Activated CD4-positive, alpha-beta T cell treated with anti-CD3 and anti-CD28 coated beads for 36 hours (primary cell): ENCODE measurements at regions not wholly inside any gene's neighbourhood (a gene's known extent, or its start where the extent isn't known, plus 50 kb on each side); places are given as distances from the start of the nearest gene placed in this dataset.

ENCODE experiments used
- ATAC-seq: fragments of 200-7000 bp; cut with Tn5 transposase; one replicate; pipeline ENCODE4 v1.10.0; 2021; ENCODE audit warnings: mild to moderate bottlenecking, moderate library complexity
- CTCF ChIA-PET: fragments of 350-600 bp; sonication (Branson Sonifier 250); formaldehyde crosslinking; loops from one replicate; lab custom pipeline; 2021; ENCODE audit warnings: antibody characterized with exemption; lab: Charles Lee
- POLR2A ChIA-PET: fragments of 350-600 bp; sonication (Branson Sonifier 250); formaldehyde crosslinking; loops from one replicate; lab custom pipeline; 2021; ENCODE audit warnings: antibody characterized with exemption, inconsistent platforms; lab: Charles Lee
- DNase-seq: peaks from one replicate; pipeline ENCODE4 v3.0.0-alpha.2; 2020
- H3K27ac Mint-ChIP-seq: one replicate; pipeline ENCODE4 v1.8.0; 2021; ENCODE audit warnings: mixed read lengths
- H3K27me3 Mint-ChIP-seq: one replicate; pipeline ENCODE4 v1.8.0; 2021; ENCODE audit warnings: mixed read lengths
- H3K36me3 Mint-ChIP-seq: one replicate; pipeline ENCODE4 v1.8.0; 2021; ENCODE audit warnings: low read depth, mixed read lengths
- H3K4me1 Mint-ChIP-seq: one replicate; pipeline ENCODE4 v1.8.0; 2021; ENCODE audit warnings: mixed read lengths
- H3K4me3 Mint-ChIP-seq: one replicate; pipeline ENCODE4 v1.8.0; 2021; ENCODE audit warnings: mild to moderate bottlenecking, moderate library complexity, mixed read lengths
- H3K9me3 Mint-ChIP-seq: one replicate; pipeline ENCODE4 v1.8.0; 2021; ENCODE audit warnings: low read depth, mixed read lengths
- intact Hi-C, 2 experiments: fragments of 100-400 bp; cut with DNase I in 1 of 2; cut with micrococcal nuclease in 1 of 2; formaldehyde crosslinking; loops; one replicate each; pipeline versions ENCODE4 v1.14.2 to v1.15.1; 2022 to 2024; cut with DNase I, micrococcal nuclease

DNA sequence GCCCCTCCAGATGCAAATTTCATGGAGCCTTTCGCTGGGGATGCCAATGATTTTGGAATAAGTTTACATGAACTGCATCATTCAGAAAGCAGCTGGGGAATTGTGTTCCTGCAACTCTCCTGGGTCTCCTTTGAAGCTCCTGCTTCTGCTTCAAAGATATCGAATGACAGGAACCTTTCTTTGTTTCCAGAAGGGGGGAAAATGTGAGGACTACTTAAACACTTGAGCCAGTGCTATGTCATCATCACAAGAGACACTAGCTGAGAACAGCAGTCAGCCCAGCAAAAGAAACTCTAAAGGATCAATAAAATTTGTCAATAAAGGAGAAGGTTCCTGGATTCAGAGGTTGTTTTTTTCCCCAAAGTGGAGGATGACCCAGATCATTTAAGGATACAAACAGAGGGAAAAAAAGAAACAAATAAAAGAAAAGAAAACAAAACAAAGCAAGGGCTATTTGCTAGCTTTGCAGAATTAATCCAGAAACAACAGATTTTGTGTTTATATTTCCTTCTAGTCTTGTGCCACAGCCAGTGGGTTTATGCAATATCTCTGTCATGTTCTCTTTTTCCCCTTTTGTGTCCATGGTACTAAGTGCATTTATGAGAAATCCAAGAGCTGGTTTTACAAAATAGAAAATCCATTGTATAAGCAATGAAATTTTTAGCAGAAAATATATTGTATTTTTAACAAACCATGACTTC lies 463.7 kb downstream of the CDH2 start:
- intact Hi-C loops = no loop called here
- H3K9me3 Mint-ChIP-seq = peaks cover 14% of the 10 kb centered on the region
- no peak for DNase-seq
- CTCF ChIA-PET = interaction anchor here (0.7 kb wide), 1 partner anchor 484 kb away, joined by 4 read pairs; no protein-coding TSS in a partner anchor
- no peak for ATAC-seq
- no peaks in the 10 kb centered on the region for H3K4me1 Mint-ChIP-seq
- H3K27me3 Mint-ChIP-seq = no peaks in the 10 kb centered on the region
- H3K4me3 Mint-ChIP-seq = no peak overlapping the region
- H3K27ac Mint-ChIP-seq = no peak overlapping the region
- POLR2A ChIA-PET = no interaction called here
- H3K36me3 Mint-ChIP-seq = no peaks in the 10 kb centered on the region

DNA sequence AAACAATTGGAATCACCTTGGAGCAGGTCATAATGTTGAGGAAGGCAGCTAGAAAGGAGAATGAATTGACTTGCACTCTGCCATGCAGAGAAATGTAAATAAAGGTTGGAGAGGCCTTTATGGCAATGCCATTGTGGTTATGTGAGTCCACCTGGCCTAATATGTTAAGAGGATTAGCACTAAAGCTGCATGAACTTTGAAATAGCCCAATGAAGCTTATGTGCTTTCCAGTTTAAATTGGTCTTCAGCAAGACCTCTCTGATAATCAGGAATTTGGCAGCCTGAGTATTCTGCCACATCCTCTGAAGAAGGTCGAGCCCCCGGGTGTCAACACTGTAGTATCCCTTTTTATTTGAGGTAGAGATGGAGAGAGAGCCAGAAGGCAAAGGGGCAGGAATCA lies 464.9 kb downstream of the CDH2 start:
- Mint-ChIP-seq H3K4me1 (no peaks in the 10 kb centered on the region), H3K27ac (no peak overlapping the region), H3K36me3 (no peaks in the 10 kb centered on the region), H3K4me3 (no peak overlapping the region), H3K9me3 (peaks cover 14% of the 10 kb centered on the region), H3K27me3 (no peaks in the 10 kb centered on the region)
- POLR2A ChIA-PET = no interaction called here
- DNase-seq = no peak
- no peak for ATAC-seq
- CTCF ChIA-PET = interaction anchor here (1.0 kb wide), 1 partner anchor 8 kb away, joined by 5 read pairs; no protein-coding TSS in a partner anchor
- intact Hi-C loops = no loop called here

DNA sequence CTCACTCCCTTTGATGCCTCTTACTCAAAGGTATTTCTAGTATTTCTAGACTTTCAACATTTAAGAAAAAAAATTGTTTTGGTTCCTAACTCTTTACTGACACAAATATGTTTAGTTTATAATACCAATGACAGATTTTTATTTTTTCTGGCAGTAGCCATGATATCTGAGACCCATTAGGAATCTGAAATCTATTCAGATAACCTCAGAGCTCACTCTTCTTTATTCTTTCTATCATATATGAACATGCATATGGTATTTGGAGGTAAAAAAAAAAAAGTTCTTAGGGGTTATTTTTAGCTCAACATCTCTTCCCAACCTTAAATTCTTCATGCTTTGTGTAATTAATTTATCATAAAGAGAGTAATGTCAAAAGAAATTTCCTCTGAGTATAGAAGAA lies 465.5 kb downstream of the CDH2 start:
- CTCF ChIA-PET = interaction anchor here (1.0 kb wide), 1 partner anchor 8 kb away, joined by 5 read pairs; no protein-coding TSS in a partner anchor
- Mint-ChIP-seq H3K36me3 (no peaks in the 10 kb centered on the region), H3K4me3 (no peak overlapping the region), H3K4me1 (no peaks in the 10 kb centered on the region), H3K27ac (no peak overlapping the region), H3K27me3 (no peaks in the 10 kb centered on the region), H3K9me3 (peaks cover 11% of the 10 kb centered on the region)
- DNase-seq (no peak), ATAC-seq (no peak)
- POLR2A ChIA-PET = no interaction called here
- intact Hi-C loops = no loop called here

DNA sequence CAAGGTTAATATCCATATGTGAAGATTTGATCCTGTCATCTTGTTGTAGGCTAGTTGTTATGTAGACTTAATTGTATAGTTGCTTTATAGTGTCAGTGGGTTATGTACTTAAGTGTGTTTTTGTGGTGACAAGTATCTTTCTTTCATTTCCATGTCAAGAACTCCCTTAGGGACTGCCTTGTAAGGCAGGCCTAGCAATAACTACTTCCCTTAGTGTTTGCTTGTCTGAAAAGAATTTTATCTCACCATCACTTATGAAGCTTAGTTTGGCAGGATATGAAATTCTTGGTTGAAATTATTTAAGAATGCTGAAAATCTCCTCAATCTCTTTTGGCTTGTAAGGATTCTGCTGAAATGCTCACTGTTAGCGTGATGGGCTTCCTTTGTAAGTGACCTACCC lies 467.6 kb downstream of the CDH2 start:
- DNase-seq (no peak), ATAC-seq (no peak)
- intact Hi-C loops = no loop called here
- CTCF ChIA-PET = no interaction called here
- no peaks in the 10 kb centered on the region for H3K36me3 Mint-ChIP-seq
- no peak overlapping the region for H3K27ac Mint-ChIP-seq
- no peak overlapping the region for H3K4me3 Mint-ChIP-seq
- H3K9me3 Mint-ChIP-seq = peaks cover 11% of the 10 kb centered on the region
- POLR2A ChIA-PET = no interaction called here
- H3K4me1 Mint-ChIP-seq = no peaks in the 10 kb centered on the region
- no peaks in the 10 kb centered on the region for H3K27me3 Mint-ChIP-seq

DNA sequence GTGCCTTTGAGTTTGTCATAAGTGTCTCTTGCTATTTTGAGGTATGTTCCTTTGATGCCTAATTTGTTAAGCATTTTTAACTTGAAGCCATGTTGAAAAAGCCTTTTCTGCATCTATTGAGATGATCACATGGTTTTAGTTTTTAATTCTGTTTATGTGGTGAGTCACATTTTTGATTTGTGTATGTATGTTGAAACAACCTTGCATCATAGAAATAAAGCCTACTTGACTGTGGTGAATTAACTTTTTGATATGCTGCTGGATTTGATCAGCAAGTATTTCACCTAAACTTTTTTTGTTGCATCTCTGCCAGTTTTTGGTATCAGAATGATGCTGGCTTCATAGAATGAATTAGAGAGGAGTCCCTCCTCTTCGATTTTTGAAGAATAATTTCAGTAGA lies 469.7 kb downstream of the CDH2 start:
- Mint-ChIP-seq H3K9me3 (peaks cover 8% of the 10 kb centered on the region), H3K27ac (no peak overlapping the region), H3K4me3 (no peak overlapping the region), H3K4me1 (no peaks in the 10 kb centered on the region), H3K36me3 (no peaks in the 10 kb centered on the region), H3K27me3 (no peaks in the 10 kb centered on the region)
- ATAC-seq (no peak), DNase-seq (no peak)
- ChIA-PET CTCF (no interaction called here), POLR2A (no interaction called here)
- intact Hi-C loops = no loop called here

DNA sequence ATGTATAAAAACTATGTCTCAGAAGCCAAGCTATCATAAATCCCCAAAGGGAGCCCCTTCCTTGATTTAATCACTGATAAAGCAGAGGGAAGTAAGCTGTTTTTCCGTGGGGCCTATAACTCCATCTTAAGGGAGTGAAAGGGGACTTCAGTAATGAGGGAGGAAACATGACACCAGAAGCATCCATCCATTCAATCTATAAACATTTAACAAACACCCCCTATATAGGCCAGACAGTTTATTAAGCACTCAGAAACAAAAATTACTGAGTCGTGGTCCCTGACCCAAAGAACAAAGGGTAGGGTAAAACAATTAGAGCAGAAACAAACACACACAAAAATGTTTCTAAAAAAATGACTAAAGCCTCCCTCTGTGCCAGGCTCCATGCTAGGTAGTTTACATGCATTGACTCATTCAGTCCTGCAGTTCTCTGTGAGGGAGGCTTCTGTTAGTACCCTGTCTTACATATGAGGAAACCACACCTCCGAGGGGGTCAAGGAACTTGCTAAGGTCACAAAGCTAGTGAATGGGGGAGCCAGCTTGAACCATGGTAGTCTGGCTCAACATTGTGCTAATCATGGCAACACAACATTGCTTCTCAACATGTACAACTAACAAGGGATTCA lies 472.1 kb downstream of the CDH2 start:
- Mint-ChIP-seq H3K27ac (no peak overlapping the region), H3K4me3 (no peak overlapping the region), H3K36me3 (no peaks in the 10 kb centered on the region), H3K4me1 (no peaks in the 10 kb centered on the region), H3K9me3 (peaks cover 9% of the 10 kb centered on the region), H3K27me3 (no peaks in the 10 kb centered on the region)
- DNase-seq = no peak
- CTCF ChIA-PET = interaction anchor here (0.7 to 0.8 kb wide), 2 partner anchors 38 to 894 kb away, joined by 3 to 6 read pairs; no protein-coding TSS in a partner anchor
- intact Hi-C loops = no loop called here
- ATAC-seq = no peak
- POLR2A ChIA-PET = no interaction called here

DNA sequence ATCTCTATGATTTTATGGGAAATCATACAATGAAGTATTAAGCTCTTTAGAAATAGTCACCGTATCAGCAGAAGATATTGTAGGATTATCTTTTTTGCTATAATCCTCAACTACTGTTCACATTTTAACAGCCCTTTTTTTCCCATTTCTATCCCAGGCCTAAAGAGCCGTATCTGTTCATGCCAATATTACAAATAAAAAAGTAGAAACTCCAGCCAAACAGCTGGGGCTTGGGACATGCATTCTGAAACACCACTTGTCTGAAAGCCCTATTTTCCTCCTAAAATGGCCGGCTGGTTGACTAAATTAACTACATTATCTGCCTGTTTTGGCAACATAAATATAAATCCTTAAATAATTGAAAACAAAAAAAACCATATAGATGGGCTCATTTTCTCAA lies 477.8 kb downstream of the CDH2 start:
- ATAC-seq = no peak
- DNase-seq = no peak

DNA sequence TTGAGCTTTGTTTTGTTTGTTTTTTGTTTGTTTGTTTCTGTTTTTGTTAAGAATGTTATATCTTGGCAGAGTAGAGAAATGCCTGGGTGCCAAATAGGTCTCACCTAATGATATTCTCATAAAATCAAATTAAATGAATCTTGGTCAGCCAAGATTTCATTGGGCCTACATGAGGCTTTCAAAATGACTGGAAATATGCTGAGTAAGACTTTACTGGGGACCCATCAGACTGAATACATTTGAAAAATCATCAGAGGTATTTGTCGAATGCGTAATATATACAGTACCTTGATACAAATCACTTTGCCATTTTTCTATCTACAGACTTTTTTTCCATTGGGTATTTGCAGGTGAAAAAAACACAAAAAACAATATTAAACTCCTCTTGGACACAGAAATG lies 480.8 kb downstream of the CDH2 start:
- ChIA-PET CTCF (no interaction called here), POLR2A (no interaction called here)
- Mint-ChIP-seq H3K27me3 (no peaks in the 10 kb centered on the region), H3K36me3 (no peaks in the 10 kb centered on the region), H3K4me3 (no peak overlapping the region), H3K9me3 (peaks cover 6% of the 10 kb centered on the region), H3K27ac (no peak overlapping the region), H3K4me1 (no peaks in the 10 kb centered on the region)
- ATAC-seq = no peak
- intact Hi-C loops = no loop called here
- DNase-seq = no peak

More for the DNA sequence above, 477.8 kb downstream of the CDH2 start:
- Mint-ChIP-seq H3K9me3 (peaks cover 5% of the 10 kb centered on the region), H3K27me3 (no peaks in the 10 kb centered on the region), H3K36me3 (no peaks in the 10 kb centered on the region), H3K4me1 (no peaks in the 10 kb centered on the region), H3K27ac (no peak overlapping the region), H3K4me3 (no peak overlapping the region)
- intact Hi-C loops = no loop called here
- CTCF ChIA-PET = interaction anchor here (0.7 kb wide), 1 partner anchor 9 kb away, joined by 3 read pairs; no protein-coding TSS in a partner anchor
- POLR2A ChIA-PET = no interaction called here

DNA sequence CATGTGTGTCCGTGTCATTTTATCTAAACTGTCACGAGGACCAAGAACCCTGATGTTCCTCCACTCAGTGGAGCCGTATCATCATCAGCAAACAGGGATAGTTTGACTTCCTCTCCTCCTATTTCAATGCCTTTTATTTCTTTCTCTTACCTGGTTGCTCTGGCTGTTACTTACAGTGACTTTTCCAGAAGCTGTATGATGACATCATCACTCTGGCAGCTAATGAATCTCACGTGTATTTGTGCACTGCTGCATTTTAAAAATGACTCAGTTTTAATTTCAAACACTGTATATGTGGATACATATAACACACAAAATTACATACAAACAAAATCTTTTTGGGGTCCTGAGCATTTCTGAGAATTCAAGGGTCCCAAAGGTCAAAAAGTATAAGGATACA lies 481.4 kb downstream of the CDH2 start:
- no peak overlapping the region for H3K4me3 Mint-ChIP-seq
- H3K27me3 Mint-ChIP-seq = no peaks in the 10 kb centered on the region
- POLR2A ChIA-PET = no interaction called here
- CTCF ChIA-PET = no interaction called here
- no peak for DNase-seq
- intact Hi-C loops = no loop called here
- H3K4me1 Mint-ChIP-seq = no peaks in the 10 kb centered on the region
- no peak for ATAC-seq
- no peaks in the 10 kb centered on the region for H3K36me3 Mint-ChIP-seq
- no peak overlapping the region for H3K27ac Mint-ChIP-seq
- H3K9me3 Mint-ChIP-seq = peaks cover 5% of the 10 kb centered on the region

DNA sequence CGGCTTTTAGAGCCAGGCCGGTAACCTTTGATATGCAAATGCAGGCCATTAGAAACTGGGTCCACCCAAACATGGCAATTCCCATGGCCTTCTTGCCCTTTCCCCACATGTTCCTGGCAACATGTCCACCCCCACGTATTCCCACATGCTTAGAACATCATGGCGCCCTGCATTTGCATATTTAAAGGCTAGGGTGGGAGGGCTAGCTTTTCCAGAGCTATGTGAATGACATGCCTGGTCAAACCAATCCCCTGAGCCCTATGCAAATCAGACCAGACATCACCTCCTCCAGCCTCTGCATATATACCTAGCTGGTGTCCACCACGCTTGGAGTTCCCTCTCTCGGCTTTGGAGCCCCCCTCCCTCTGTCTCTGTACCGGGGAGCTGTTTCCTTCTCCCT lies 481.9 kb downstream of the CDH2 start:
- intact Hi-C loops = no loop called here
- H3K9me3 Mint-ChIP-seq = peaks cover 5% of the 10 kb centered on the region
- DNase-seq (no peak), ATAC-seq (no peak)
- ChIA-PET POLR2A (no interaction called here), CTCF (no interaction called here)
- no peak overlapping the region for H3K4me3 Mint-ChIP-seq
- H3K36me3 Mint-ChIP-seq = no peaks in the 10 kb centered on the region
- no peaks in the 10 kb centered on the region for H3K4me1 Mint-ChIP-seq
- no peak overlapping the region for H3K27ac Mint-ChIP-seq
- no peaks in the 10 kb centered on the region for H3K27me3 Mint-ChIP-seq

DNA sequence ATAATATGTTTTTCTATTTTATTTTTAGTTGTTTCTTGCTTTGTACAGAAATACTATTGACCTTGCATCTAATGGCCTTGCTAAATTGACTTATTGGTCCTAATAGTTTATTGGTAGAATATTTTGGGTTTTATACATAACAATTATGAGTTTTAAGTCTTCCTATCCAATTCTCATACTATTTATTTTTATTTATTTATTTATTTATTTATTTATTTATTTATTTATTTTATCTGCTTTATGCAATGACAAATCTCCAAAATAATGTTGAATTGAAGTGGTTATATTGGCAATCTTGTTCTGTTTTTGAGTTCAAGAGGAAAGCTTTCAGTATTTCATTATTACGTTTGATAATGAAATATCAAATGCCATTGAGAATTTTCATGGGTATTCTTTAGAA lies 488.3 kb downstream of the CDH2 start:
- intact Hi-C loops = loop anchor here in 1 of 2 experiments (5.0 kb wide), 1 partner anchor 499 kb away; no protein-coding TSS in a partner anchor
- no peak for DNase-seq
- no peaks in the 10 kb centered on the region for H3K4me1 Mint-ChIP-seq
- peaks cover 13% of the 10 kb centered on the region for H3K9me3 Mint-ChIP-seq
- no peak overlapping the region for H3K27ac Mint-ChIP-seq
- no peak for ATAC-seq
- POLR2A ChIA-PET = no interaction called here
- no peaks in the 10 kb centered on the region for H3K27me3 Mint-ChIP-seq
- no peak overlapping the region for H3K4me3 Mint-ChIP-seq
- no peaks in the 10 kb centered on the region for H3K36me3 Mint-ChIP-seq
- CTCF ChIA-PET = no interaction called here

DNA sequence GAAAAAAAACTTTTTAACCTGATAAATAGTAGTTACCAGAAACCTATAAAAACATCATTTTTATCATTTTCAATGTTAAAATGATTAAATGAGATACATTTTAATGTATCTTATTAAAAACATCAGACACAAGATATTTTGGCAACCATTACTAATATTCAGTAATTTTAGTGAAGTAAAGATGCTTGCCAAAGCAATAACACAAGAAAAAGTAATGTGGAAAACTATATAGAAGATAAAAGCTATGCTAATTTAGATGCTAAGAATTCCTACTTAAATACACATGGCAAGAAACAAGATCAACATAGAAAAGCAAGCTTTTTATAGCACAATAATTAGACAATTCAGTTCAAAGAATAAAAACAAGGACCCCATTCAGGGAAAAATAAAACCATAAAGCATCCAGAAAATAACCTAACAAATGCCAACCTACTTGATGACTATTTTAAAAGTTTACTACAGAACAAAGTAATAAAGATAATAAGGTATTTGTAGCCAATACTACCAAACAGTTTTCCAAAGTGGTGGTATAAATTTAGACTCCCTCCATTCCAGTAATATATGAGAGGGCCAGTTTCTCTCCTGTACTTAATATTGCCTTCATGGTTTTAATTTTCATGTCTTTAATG lies 489.5 kb downstream of the CDH2 start:
- CTCF ChIA-PET = no interaction called here
- H3K36me3 Mint-ChIP-seq = no peaks in the 10 kb centered on the region

More for the DNA sequence above, 489.5 kb downstream of the CDH2 start:
- POLR2A ChIA-PET = no interaction called here
- H3K27me3 Mint-ChIP-seq = no peaks in the 10 kb centered on the region
- no peak for DNase-seq
- ATAC-seq = no peak
- no peak overlapping the region for H3K27ac Mint-ChIP-seq
- intact Hi-C loops = loop anchor here in 1 of 2 experiments (5.0 kb wide), 1 partner anchor 500 kb away; no protein-coding TSS in a partner anchor
- peaks cover 10% of the 10 kb centered on the region for H3K9me3 Mint-ChIP-seq
- no peak overlapping the region for H3K4me3 Mint-ChIP-seq
- no peaks in the 10 kb centered on the region for H3K4me1 Mint-ChIP-seq
